Fibroblast of mammary gland (primary cell): ENCODE measurements at regions not wholly inside any gene's neighbourhood (a gene's known extent, or its start where the extent isn't known, plus 50 kb on each side); places are given as distances from the start of the nearest gene placed in this dataset.

Experiments used
- DNase-seq: peaks from one replicate; pipeline ENCODE4 v3.0.0-alpha.2; 2010; ENCODE audit warnings: low read depth
- H3K4me3 ChIP-seq: 2 replicates; pipeline ENCODE4 v1.5.1; 2011; ENCODE audit warnings: low read depth, mild to moderate bottlenecking, low read length, moderate library complexity; ENCODE audit not compliant: control insufficient read depth
- CTCF ChIP-seq: conservative IDR thresholded peaks from 2 replicates; pipeline ENCODE4 v1.5.1; 2011; ENCODE audit warnings: low read depth, low read length, inconsistent platforms; ENCODE audit not compliant: control insufficient read depth, insufficient read depth

DNA sequence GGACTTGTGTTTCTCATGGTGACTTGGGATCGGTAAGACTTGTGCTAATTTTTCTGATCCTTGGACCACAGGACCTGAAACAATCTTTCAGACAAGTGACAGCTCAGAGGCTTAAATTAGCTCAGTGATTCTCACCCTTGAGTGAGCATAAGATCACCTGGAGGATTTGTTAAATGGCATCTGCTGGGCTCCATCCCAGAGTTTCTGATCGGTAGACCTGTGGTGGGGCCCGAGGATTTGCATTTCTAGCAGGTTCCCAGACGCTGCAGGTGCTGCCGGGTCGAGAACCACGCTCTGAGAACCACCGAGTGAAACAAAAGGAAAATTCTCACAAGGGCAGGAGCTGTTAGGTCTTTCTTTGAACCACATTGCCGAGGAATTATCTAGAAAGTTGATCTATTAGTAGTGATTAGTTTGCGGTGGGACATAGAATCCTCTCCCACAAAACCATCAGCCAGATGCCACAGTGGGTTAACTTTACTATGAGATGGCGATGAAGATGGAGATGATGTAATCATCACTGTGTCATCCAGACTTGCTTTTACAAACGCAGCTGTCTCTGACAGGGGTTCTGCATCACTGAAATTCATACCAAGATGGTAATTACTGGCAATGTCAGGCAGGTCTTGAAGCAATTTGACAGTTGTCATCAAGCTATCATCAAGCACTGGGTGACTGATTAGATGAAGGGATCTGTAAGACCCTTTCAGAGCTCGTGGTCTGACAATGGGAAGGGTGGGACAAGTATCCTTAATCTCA, 184.0 kb downstream of the AACS start:
- no peak overlapping the region for H3K4me3 ChIP-seq
- TF ChIP-seq CTCF: no peak
- no peak for DNase-seq

DNA sequence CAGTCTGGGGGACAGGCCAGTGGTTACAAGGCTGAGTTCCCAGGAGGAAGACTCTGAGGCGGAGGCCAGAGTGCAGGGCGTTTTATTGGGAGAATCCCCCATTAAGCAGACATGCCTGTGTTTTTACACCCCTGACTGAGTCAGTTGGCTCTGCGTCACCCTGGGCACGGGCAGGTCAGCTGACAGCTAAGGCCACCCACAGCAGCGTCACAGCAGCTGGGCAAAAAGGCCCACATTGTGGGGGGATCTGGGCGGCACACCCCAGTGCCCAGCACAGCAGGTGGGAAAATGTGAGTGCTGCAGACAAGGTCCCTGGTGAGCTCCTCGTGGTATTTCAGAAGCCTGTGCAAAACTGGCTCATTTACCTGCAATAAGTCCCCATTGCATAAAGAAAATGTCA, 184.7 kb downstream of the AACS start:
- no peak for TF ChIP-seq CTCF
- no peak overlapping the region for H3K4me3 ChIP-seq
- DNase-seq: no peak

- DNase-seq: no peak
- no peak overlapping the region for H3K4me3 ChIP-seq
- TF ChIP-seq CTCF: no peak
Observed at GRCh38 chr12:125254236-125254635, 189.0 kb downstream of the AACS start.

- no peak for TF ChIP-seq CTCF
- no peak for DNase-seq
- no peak overlapping the region for H3K4me3 ChIP-seq
Observed at GRCh38 chr12:125254856-125255255, 189.6 kb downstream of the AACS start.

- DNase-seq: no peak
- H3K4me3 ChIP-seq: no peak overlapping the region
- no peak for TF ChIP-seq CTCF
Observed at GRCh38 chr12:125255935-125256633, 190.8 kb downstream of the AACS start.

- no peak for DNase-seq
- no peak for TF ChIP-seq CTCF
- H3K4me3 ChIP-seq: no peak overlapping the region
Observed at GRCh38 chr12:125256634-125256936, 191.3 kb downstream of the AACS start.
